PC-3 (cell line): ENCODE measurements at regions not wholly inside any gene's neighbourhood (a gene's known extent, or its start where the extent isn't known, plus 50 kb on each side); places are given as distances from the start of the nearest gene placed in this dataset.

Experiments
- ATAC-seq: fragments of 200-7000 bp; cut with Tn5 transposase; 2 replicates; pipeline ENCODE4 v1.9.1; 2020; ENCODE audit warnings: mild to moderate bottlenecking, moderate library complexity
- BruUV-seq: library from RNA; stranded (reverse); fragments of 400-500 nt; replicated peaks from 2 replicates; lab custom pipeline; 2021; lab: Mats Ljungman, UMichigan
- CTCF ChIA-PET: fragments of 300-600 bp; sonication (Branson Sonifier 250); formaldehyde crosslinking; loops from one replicate; lab custom pipeline; 2022; ENCODE audit warnings: antibody characterized with exemption; lab: Charles Lee
- POLR2A ChIA-PET: fragments of 300-600 bp; sonication (Branson Sonifier 250); formaldehyde crosslinking; loops from one replicate; lab custom pipeline; 2022; ENCODE audit warnings: antibody characterized with exemption; ENCODE audit not compliant: unreplicated experiment; lab: Charles Lee
- DNase-seq: peaks from one replicate; pipeline ENCODE4 v3.0.0-alpha.2; 2015
- H2AFZ ChIP-seq: fragments of 300-600 bp; sonication (generic); 2 replicates; pipeline ENCODE4 v1.6.0; 2016; ENCODE audit warnings: antibody characterized with exemption, low read length
- H3F3A ChIP-seq: fragments of 300-600 bp; sonication (generic); one replicate; pipeline ENCODE4 v1.6.0; 2017; ENCODE audit warnings: antibody characterized with exemption, low read length, control low read depth, mild to moderate bottlenecking; ENCODE audit not compliant: unreplicated experiment
- H3K27ac ChIP-seq: fragments of 300-600 bp; sonication (generic); 2 replicates; pipeline ENCODE4 v1.5.1; 2016; ENCODE audit warnings: mild to moderate bottlenecking, low read length
- H3K27me3 ChIP-seq: fragments of 300-600 bp; sonication (generic); 2 replicates; pipeline ENCODE4 v1.6.1; 2016; ENCODE audit warnings: low read length, mixed read lengths
- H3K36me3 ChIP-seq: fragments of 300-600 bp; sonication (generic); 2 replicates; pipeline ENCODE4 v1.6.1; 2016; ENCODE audit warnings: low read depth, mixed run types, low read length, mixed read lengths
- H3K4me1 ChIP-seq: fragments of 300-600 bp; sonication (generic); 2 replicates; pipeline ENCODE4 v1.5.1; 2016; ENCODE audit warnings: low read length; ENCODE audit not compliant: insufficient read depth
- H3K4me2 ChIP-seq: fragments of 300-600 bp; sonication (generic); 2 replicates; pipeline ENCODE4 v1.6.0; 2016; ENCODE audit warnings: low read length
- H3K4me3 ChIP-seq: fragments of 300-600 bp; sonication (generic); 2 replicates; pipeline ENCODE4 v1.5.1; 2016; ENCODE audit warnings: mild to moderate bottlenecking, low read length, mixed read lengths
- H3K79me2 ChIP-seq: fragments of 300-600 bp; sonication (generic); 2 replicates; pipeline ENCODE4 v1.6.1; 2017; ENCODE audit warnings: low read length, mixed read lengths
- H3K9ac ChIP-seq: fragments of 300-600 bp; sonication (generic); 2 replicates; pipeline ENCODE4 v1.6.0; 2016; ENCODE audit warnings: mild to moderate bottlenecking, low read length
- H3K9me2 ChIP-seq: fragments of 300-600 bp; sonication (generic); replicated peaks from 2 replicates; pipeline ENCODE4 v1.6.1; 2016; ENCODE audit warnings: mixed run types, low read length, mixed read lengths
- H3K9me3 ChIP-seq: fragments of 300-600 bp; sonication (generic); 2 replicates; pipeline ENCODE4 v1.6.1; 2016; ENCODE audit warnings: low read length, mixed read lengths
- H4K20me1 ChIP-seq: fragments of 300-600 bp; sonication (generic); 2 replicates; pipeline ENCODE4 v1.6.1; 2016; ENCODE audit warnings: low read length, mixed read lengths
- EZH2 ChIP-seq: fragments of 300-600 bp; sonication (generic); IDR thresholded peaks from one replicate; pipeline ENCODE4 v1.6.1; 2017; ENCODE audit warnings: antibody characterized with exemption, mild to moderate bottlenecking, low read length; ENCODE audit not compliant: unreplicated experiment
- EZH2phosphoT487 ChIP-seq: fragments of 300-600 bp; sonication (generic); IDR thresholded peaks from 2 replicates; pipeline ENCODE4 v1.6.1; 2018; ENCODE audit warnings: mild to moderate bottlenecking, antibody characterized with exemption, low read length, borderline replicate concordance
- intact Hi-C: fragments of 100-400 bp; cut with micrococcal nuclease; formaldehyde crosslinking; loops from 2 replicates; pipeline ENCODE4 v1.9.0; 2023
- TF ChIP-seq, protein P1 (sequence below): fragments of 300-600 bp; sonication (generic); conservative IDR thresholded peaks from 2 replicates; pipeline ENCODE4 v1.5.1; 2017; ENCODE audit warnings: antibody characterized with exemption, low read depth, mild to moderate bottlenecking, low read length

DNA sequence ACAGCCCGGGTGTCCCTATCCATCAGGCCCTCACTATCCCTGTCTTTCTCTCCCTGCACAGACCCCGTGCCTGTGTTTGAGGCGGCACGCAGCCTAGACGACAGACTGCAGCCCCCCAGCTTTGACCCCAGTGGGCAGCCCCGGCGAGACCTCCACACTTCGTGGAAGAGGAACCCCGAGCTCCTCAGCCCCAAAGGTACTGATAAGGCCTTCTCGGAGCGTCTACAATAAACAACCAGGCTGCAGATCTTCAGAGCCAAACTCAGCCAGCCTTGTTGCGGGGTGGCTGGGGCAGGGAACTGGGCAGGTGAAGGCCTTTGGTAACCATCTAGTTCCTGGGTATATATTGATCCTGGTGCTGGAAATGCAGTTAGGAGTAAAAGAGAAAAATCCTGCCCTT is 77.5 kb downstream of the PHETA1 start:
- Histone ChIP-seq H3K27ac (no peak overlapping the region), H3K4me3 (no peak overlapping the region), H3K9me3 (no peaks in the 10 kb centered on the region), H3K27me3 (no peaks in the 10 kb centered on the region), H3K4me2 (no peak overlapping the region), H3K4me1 (no peaks in the 10 kb centered on the region), H3K36me3 (no peaks in the 10 kb centered on the region), H3K9me2 (no peaks in the 10 kb centered on the region), H2AFZ (no peak overlapping the region), H3K79me2 (no peaks in the 10 kb centered on the region), H3F3A (no peaks in the 10 kb centered on the region), H3K9ac (no peak overlapping the region), H4K20me1 (no peaks in the 10 kb centered on the region)
- ATAC-seq (no peak), DNase-seq (no peak)
- BruUV-seq: no TSS peak
- ChIA-PET POLR2A (no interaction called here), CTCF (no interaction called here)
- intact Hi-C loops: no loop called here
- no peak for TF ChIP-seq EZH2phosphoT487
- TF ChIP-seq, protein P1, sequence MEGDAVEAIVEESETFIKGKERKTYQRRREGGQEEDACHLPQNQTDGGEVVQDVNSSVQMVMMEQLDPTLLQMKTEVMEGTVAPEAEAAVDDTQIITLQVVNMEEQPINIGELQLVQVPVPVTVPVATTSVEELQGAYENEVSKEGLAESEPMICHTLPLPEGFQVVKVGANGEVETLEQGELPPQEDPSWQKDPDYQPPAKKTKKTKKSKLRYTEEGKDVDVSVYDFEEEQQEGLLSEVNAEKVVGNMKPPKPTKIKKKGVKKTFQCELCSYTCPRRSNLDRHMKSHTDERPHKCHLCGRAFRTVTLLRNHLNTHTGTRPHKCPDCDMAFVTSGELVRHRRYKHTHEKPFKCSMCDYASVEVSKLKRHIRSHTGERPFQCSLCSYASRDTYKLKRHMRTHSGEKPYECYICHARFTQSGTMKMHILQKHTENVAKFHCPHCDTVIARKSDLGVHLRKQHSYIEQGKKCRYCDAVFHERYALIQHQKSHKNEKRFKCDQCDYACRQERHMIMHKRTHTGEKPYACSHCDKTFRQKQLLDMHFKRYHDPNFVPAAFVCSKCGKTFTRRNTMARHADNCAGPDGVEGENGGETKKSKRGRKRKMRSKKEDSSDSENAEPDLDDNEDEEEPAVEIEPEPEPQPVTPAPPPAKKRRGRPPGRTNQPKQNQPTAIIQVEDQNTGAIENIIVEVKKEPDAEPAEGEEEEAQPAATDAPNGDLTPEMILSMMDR: no peak
- no peak for TF ChIP-seq EZH2

DNA sequence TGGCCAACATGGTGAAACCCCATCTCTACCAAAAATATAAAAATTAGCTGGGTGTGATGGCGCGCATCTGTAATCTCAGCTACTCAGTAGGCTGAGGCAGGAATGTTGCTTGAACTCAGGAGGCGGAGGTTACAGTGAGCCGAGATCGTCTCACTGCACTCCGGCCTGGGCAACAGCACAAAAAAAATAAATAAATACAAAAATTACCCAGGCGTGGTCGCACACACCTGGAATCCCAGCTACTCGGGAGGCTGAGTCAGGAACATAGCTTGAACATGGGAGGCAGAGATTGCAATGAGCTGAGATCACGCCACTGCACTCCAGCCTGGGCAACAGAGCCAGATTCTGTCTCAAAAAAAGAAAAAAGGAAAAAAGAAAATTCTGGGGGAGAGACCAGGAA is 80.1 kb downstream of the PHETA1 start:
- Histone ChIP-seq H3K9ac (no peak overlapping the region), H3K27me3 (peaks cover 8% of the 10 kb centered on the region; the same call in 1 of the 2 replicates), H2AFZ (no peak overlapping the region), H3K36me3 (no peaks in the 10 kb centered on the region), H3K4me3 (no peak overlapping the region), H3K4me1 (no peaks in the 10 kb centered on the region), H4K20me1 (no peaks in the 10 kb centered on the region), H3K4me2 (no peak overlapping the region), H3K9me2 (no peaks in the 10 kb centered on the region), H3K79me2 (no peaks in the 10 kb centered on the region), H3K27ac (no peak overlapping the region), H3F3A (no peaks in the 10 kb centered on the region), H3K9me3 (no peaks in the 10 kb centered on the region)
- intact Hi-C loops: no loop called here
- no peak for ATAC-seq
- ChIA-PET POLR2A (no interaction called here), CTCF (no interaction called here)
- no TSS peak for BruUV-seq
- DNase-seq: no peak
- TF ChIP-seq, protein P1: no peak
- TF ChIP-seq EZH2phosphoT487 (no peak), EZH2 (no peak)

DNA sequence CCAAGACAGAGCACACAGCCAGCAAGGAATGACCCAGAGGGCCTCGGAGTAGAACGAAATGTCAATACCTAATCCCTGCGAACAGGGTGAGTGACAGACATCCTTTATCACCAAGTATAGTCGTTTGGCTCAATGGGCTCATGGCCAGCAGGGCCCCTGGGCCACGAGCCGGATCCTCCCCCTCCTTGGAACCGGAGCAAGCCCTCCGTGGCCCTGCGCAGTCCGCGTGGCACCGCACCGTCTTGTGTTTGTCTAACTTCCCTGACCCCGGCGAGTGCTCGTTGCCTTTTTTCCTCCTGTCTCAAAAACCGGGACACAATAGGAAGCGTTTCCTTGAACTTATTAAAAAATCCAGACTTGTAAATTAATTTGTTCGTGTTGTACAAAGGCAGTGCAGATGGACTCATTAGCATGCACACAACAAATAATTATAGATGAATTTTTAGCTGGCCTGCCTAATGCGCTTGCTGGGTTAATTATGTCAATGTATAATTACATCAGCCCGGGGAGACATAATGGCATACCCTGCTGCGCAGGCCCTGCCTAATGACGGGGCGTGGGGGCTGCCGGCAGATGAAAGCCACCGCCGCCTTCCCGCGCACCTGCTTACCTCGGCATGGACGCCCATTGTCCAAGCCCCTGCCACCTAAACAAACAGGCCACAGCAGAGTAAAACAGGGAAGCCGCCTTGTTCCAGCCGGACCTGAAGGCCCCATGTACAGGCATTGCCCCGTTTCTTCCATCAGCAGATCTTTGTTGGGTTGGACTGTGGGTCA is 81.6 kb downstream of the PHETA1 start:
- Histone ChIP-seq H3K4me3 (no peak overlapping the region), H3K36me3 (no peaks in the 10 kb centered on the region), H3K9ac (no peak overlapping the region), H3K27me3 (peaks cover 12% of the 10 kb centered on the region), H3K79me2 (no peaks in the 10 kb centered on the region), H3K9me3 (no peaks in the 10 kb centered on the region), H4K20me1 (no peaks in the 10 kb centered on the region), H3K4me1 (no peaks in the 10 kb centered on the region), H2AFZ (no peak overlapping the region), H3F3A (no peaks in the 10 kb centered on the region), H3K27ac (no peak overlapping the region), H3K4me2 (no peak overlapping the region), H3K9me2 (no peaks in the 10 kb centered on the region)
- TF ChIP-seq EZH2: no peak
- no peak for TF ChIP-seq EZH2phosphoT487
- TF ChIP-seq, protein P1: no peak
- DNase-seq: no peak
- BruUV-seq: no TSS peak
- CTCF ChIA-PET: no interaction called here
- intact Hi-C loops: no loop called here
- ATAC-seq: no peak
- POLR2A ChIA-PET: no interaction called here
